GM12874 (cell line): ENCODE measurements at regions not wholly inside any gene's neighbourhood (a gene's known extent, or its start where the extent isn't known, plus 50 kb on each side); places are given as distances from the start of the nearest gene placed in this dataset.

ENCODE experiments used
- TF ChIP-seq, protein P1 (sequence below): IDR thresholded peaks from 2 replicates; pipeline ENCODE4 v1.5.1; 2011; ENCODE audit warnings: low read depth, mild to moderate bottlenecking, control low read depth, low read length, moderate library complexity; ENCODE audit not compliant: insufficient read depth

DNA sequence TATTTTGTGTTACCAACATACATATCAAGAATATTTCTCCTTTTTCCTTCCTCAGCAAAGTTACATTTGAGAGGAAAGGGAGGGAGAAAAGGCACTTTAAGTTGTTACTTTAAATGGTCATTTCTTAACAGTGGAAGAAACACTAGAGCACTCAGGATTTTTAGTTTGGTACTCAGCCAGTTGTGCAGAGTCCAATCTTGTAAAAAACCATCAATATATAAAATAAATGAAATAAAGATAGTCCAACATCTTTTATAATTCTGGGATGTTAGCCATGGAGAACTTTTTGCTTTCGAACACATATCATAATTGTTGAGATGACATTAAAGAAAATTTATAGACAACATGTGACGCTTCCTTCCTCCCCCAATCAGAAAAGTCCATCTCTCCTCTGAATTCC, 253.8 kb downstream of the QDPR start:
- TF ChIP-seq, protein P1, sequence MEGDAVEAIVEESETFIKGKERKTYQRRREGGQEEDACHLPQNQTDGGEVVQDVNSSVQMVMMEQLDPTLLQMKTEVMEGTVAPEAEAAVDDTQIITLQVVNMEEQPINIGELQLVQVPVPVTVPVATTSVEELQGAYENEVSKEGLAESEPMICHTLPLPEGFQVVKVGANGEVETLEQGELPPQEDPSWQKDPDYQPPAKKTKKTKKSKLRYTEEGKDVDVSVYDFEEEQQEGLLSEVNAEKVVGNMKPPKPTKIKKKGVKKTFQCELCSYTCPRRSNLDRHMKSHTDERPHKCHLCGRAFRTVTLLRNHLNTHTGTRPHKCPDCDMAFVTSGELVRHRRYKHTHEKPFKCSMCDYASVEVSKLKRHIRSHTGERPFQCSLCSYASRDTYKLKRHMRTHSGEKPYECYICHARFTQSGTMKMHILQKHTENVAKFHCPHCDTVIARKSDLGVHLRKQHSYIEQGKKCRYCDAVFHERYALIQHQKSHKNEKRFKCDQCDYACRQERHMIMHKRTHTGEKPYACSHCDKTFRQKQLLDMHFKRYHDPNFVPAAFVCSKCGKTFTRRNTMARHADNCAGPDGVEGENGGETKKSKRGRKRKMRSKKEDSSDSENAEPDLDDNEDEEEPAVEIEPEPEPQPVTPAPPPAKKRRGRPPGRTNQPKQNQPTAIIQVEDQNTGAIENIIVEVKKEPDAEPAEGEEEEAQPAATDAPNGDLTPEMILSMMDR: no peak

GRCh38 chr4:17252131-17252530, 259.8 kb downstream of the QDPR start:
- TF ChIP-seq, protein P1: no peak

GRCh38 chr4:17251101-17251500, 260.8 kb downstream of the QDPR start:
- TF ChIP-seq, protein P1: no peak

DNA sequence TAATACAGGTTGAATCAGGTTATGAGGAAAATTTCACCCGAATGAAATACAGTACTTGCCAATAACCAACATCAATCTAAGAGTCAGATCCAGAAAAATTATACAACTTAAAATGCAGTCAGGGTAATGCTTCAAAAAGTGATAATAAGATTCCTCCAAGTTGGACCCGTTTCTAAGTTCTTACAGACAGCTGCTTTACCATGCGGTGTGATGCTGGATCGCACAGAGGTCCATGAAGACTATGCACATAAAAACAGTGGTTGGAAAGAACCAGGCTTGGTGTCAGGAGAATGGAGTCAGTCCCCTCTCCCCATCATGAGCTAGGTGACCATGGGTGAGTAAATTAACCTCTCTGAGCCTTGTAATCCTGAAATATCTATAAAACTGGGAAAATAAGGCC, 261.3 kb downstream of the QDPR start:
- TF ChIP-seq, protein P1: no peak

- TF ChIP-seq, protein P1: no peak
These were observed 265.2 kb downstream of the QDPR start for GRCh38 chr4:17246656-17247055.

GRCh38 chr4:17241835-17242234, 270.1 kb downstream of the QDPR start:
- TF ChIP-seq, protein P1: no peak

DNA sequence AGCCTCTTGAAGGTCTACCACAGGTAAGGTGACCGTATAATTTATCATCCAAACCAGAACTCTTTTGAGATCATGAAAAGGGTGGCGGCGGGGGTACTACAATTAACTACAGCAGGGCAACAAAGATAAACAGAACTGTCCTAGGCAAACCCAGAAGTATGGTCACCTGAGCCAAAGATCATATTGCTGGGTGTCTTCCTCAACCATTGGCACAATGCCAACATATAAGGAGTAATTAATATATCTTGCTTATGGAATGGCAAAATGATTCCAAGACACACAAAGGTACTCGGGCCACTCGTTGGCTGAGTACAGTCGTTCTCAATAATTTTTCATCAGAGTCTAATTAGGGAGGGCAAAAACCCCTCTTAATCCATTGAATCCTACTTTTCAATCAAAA, 273.3 kb downstream of the QDPR start:
- TF ChIP-seq, protein P1: no peak

- TF ChIP-seq, protein P1: no peak
These were observed 275.2 kb downstream of the QDPR start for GRCh38 chr4:17236686-17237085.
